K562 (cell line): ENCODE measurements at regions not wholly inside any gene's neighbourhood (a gene's known extent, or its start where the extent isn't known, plus 50 kb on each side); places are given as distances from the start of the nearest gene placed in this dataset.

Experiments
- ATAC-seq: fragments of 200-7000 bp; cut with Tn5 transposase; 3 replicates; pipeline ENCODE4 v1.9.1; 2020; ENCODE audit warnings: moderate library complexity
- BruUV-seq: library from RNA; stranded (reverse); fragments of 400-500 nt; replicated peaks from 2 replicates; lab custom pipeline; 2021; lab: Mats Ljungman, UMichigan
- CTCF ChIA-PET: fragments of 300-600 bp; formaldehyde crosslinking; extraction: SDS; loops from one replicate; lab custom pipeline; 2021; ENCODE audit warnings: low intra/inter-chr PET ratio; lab: Yijun Ruan, JAX
- POLR2A ChIA-PET: fragments of 300-600, 350-650 bp; sonication (Branson Sonifier 250); formaldehyde crosslinking; extraction: SDS; loops from one replicate; lab custom pipeline; 2021; ENCODE audit warnings: antibody characterized with exemption, inconsistent platforms; lab: Yijun Ruan, JAX
- DNase-seq, 4 experiments: peaks; one replicate each; pipeline versions ENCODE4 v3.0.0 to v3.0.0-alpha.2; 2011 to 2018; ENCODE audit warnings: low spot score in 3 of 4, mixed read lengths in 3 of 4; ENCODE audit errors: extremely low read depth in 1 of 4
- FAIRE-seq: peaks from 2 replicates; lab custom pipeline; 2011; peaks lifted over from hg19 to GRCh38; lab: Jason Lieb, UNC
- H2AFZ ChIP-seq: 2 replicates; pipeline ENCODE4 v1.6.0; 2011; ENCODE audit warnings: low read depth, low read length, control low read depth, inconsistent platforms
- H3K27ac ChIP-seq: fragments of 200-600 bp; 3 replicates; pipeline ENCODE4 v1.8.0; 2011; ENCODE audit warnings: low read depth, mild to moderate bottlenecking, control low read depth, inconsistent platforms, low read length, moderate library complexity, mixed read lengths; ENCODE audit errors: extremely low read depth
- H3K27me3 ChIP-seq, 2 experiments: fragments of 300-600 bp in 1 of 2; 2 replicates in 1 of 2; 3 replicates in 1 of 2; pipeline versions ENCODE4 v1.6.0 to v1.8.0; 2011; ENCODE audit warnings: inconsistent platforms in 2 of 2, low read length in 2 of 2, mild to moderate bottlenecking in 1 of 2, mixed read lengths in 1 of 2, moderate library complexity in 1 of 2; ENCODE audit not compliant: control insufficient read depth in 2 of 2, insufficient read depth in 2 of 2
- H3K36me3 ChIP-seq: fragments of 300-600 bp; 3 replicates; pipeline ENCODE4 v1.8.0; 2011; ENCODE audit warnings: mild to moderate bottlenecking, low read length, inconsistent platforms; ENCODE audit not compliant: control insufficient read depth, insufficient read depth
- H3K4me1 ChIP-seq, 2 experiments: fragments of 200-600 bp in 1 of 2; replicated peaks in 1 of 2; 2 replicates in 1 of 2; 3 replicates in 1 of 2; pipeline versions ENCODE4 v1.5.1 to v1.8.0; 2011; ENCODE audit warnings: inconsistent platforms in 2 of 2, low read length in 2 of 2, mild to moderate bottlenecking in 1 of 2, mixed read lengths in 1 of 2, moderate library complexity in 1 of 2; ENCODE audit not compliant: control insufficient read depth in 2 of 2, insufficient read depth in 2 of 2
- H3K4me2 ChIP-seq: 2 replicates; pipeline ENCODE4 v1.6.1; 2011; ENCODE audit warnings: low read length, control low read depth, inconsistent platforms, mixed read lengths; ENCODE audit not compliant: insufficient read depth
- H3K4me3 ChIP-seq: fragments of 200-600 bp; sonication (generic), shearing (Covaris generic); 2 replicates; pipeline ENCODE4 v1.5.1; 2016; ENCODE audit warnings: control low read depth, inconsistent platforms
- H3K79me2 ChIP-seq: fragments of 200-600 bp; 3 replicates; pipeline ENCODE4 v1.8.0; 2011; ENCODE audit warnings: low read length, inconsistent platforms; ENCODE audit not compliant: control insufficient read depth, insufficient read depth
- H3K9ac ChIP-seq, 2 experiments: 2 replicates each; pipeline versions ENCODE4 v1.6.0 to v1.6.1; 2011; ENCODE audit warnings: low read depth in 2 of 2, low read length in 2 of 2, control low read depth in 1 of 2, inconsistent platforms in 1 of 2, mild to moderate bottlenecking in 1 of 2, mixed read lengths in 1 of 2; ENCODE audit not compliant: insufficient read depth in 1 of 2
- H3K9me1 ChIP-seq: one replicate; pipeline ENCODE4 v1.6.0; 2011; ENCODE audit warnings: inconsistent platforms, mild to moderate bottlenecking, low read length, moderate library complexity; ENCODE audit not compliant: control insufficient read depth, insufficient read depth
- H3K9me3 ChIP-seq: replicated peaks from 2 replicates; pipeline ENCODE4 v1.5.1; 2011; ENCODE audit warnings: low read depth, low read length, inconsistent platforms; ENCODE audit not compliant: control insufficient read depth, insufficient read depth
- H4K20me1 ChIP-seq: replicated peaks from 2 replicates; pipeline ENCODE4 v1.6.1; 2011; ENCODE audit warnings: low read length, inconsistent platforms, mixed read lengths; ENCODE audit not compliant: control insufficient read depth, insufficient read depth
- ARID3B ChIP-seq: fragments of 250-450 bp; sonication (Bioruptor Pico); IDR thresholded peaks from 2 replicates; pipeline ENCODE4 v1.4.0; 2020; ENCODE audit warnings: borderline replicate concordance
- CBFB ChIP-seq: sonication (generic); formaldehyde crosslinking; IDR thresholded peaks from 2 replicates; pipeline ENCODE4 v1.4.0; 2020; ENCODE audit warnings: mild to moderate bottlenecking, missing genetic modification reagents
- CEBPB ChIP-seq: fragments of 450-650 bp; IDR thresholded peaks from 2 replicates; pipeline ENCODE4 v1.6.1; 2016; ENCODE audit warnings: missing genetic modification characterization, missing compliant biosample characterization
- CREB5 ChIP-seq: fragments of 250-450 bp; sonication (Bioruptor Pico); IDR thresholded peaks from 2 replicates; pipeline ENCODE4 v1.5.0; 2020; ENCODE audit warnings: mild to moderate bottlenecking
- HDAC2 ChIP-seq: fragments of 450-650 bp; IDR thresholded peaks from 2 replicates; pipeline ENCODE4 v1.6.1; 2016; ENCODE audit warnings: mild to moderate bottlenecking
- HMGN3 ChIP-seq: IDR thresholded peaks from 2 replicates; pipeline ENCODE4 v1.6.1; 2011; ENCODE audit warnings: borderline replicate concordance, low read depth, mild to moderate bottlenecking, mixed read lengths, low read length; ENCODE audit not compliant: insufficient read length; ENCODE audit errors: extremely low read depth
- IRF2 ChIP-seq: sonication (generic); formaldehyde crosslinking; IDR thresholded peaks from 2 replicates; pipeline ENCODE4 v1.8.1; 2022; ENCODE audit warnings: mild to moderate bottlenecking, missing genetic modification reagents
- MLLT1 ChIP-seq, 2 experiments: fragments of 450-650 bp; IDR thresholded peaks; 2 replicates each; pipeline ENCODE4 v1.6.1; 2016
- MNT ChIP-seq, 2 experiments: fragments of 450-650 bp; conservative IDR thresholded peaks; 2 replicates each; pipeline ENCODE4 v1.6.1; 2017; ENCODE audit warnings: mild to moderate bottlenecking in 2 of 2, moderate library complexity in 2 of 2
- MYBL2 ChIP-seq, 2 experiments: fragments of 450-650 bp in 1 of 2; sonication (generic) in 1 of 2; formaldehyde crosslinking in 1 of 2; IDR thresholded peaks; 2 replicates each; pipeline versions ENCODE4 v1.6.1 to v1.8.1; 2017 to 2022; ENCODE audit warnings: borderline replicate concordance in 1 of 2, inconsistent platforms in 1 of 2, low read depth in 1 of 2, mild to moderate bottlenecking in 1 of 2, missing genetic modification reagents in 1 of 2, moderate library complexity in 1 of 2
- NFIX ChIP-seq: fragments of 250-450 bp; sonication (Bioruptor Pico); IDR thresholded peaks from 2 replicates; pipeline ENCODE4 v1.4.0; 2020; ENCODE audit warnings: low read depth, mild to moderate bottlenecking, moderate library complexity
- PKNOX1 ChIP-seq: fragments of 450-650 bp; IDR thresholded peaks from 2 replicates; pipeline ENCODE4 v1.6.1; 2016
- ZBTB8A ChIP-seq: fragments of 450-650 bp; IDR thresholded peaks from 2 replicates; pipeline ENCODE4 v1.6.1; 2018; ENCODE audit warnings: mild to moderate bottlenecking, moderate library complexity; ENCODE audit not compliant: partially characterized antibody
- ZNF175 ChIP-seq: fragments of 200-800 bp; sonication (Bioruptor generic); IDR thresholded peaks from 2 replicates; pipeline ENCODE4 v1.6.1; 2016; ENCODE audit warnings: low read depth, mild to moderate bottlenecking, missing genetic modification characterization, missing compliant biosample characterization
- WGBS: fragments of 100-300 bp; shearing (Covaris generic); methylation state at CpG from one replicate; pipeline ENCODE4 v1.1.6; 2016; ENCODE audit warnings: low coverage, mixed read lengths; ENCODE audit not compliant: insufficient coverage; ENCODE audit errors: missing lambda C conversion rate; 5-methylcytosine and 5-hydroxymethylcytosine counted together
- in situ Hi-C: fragments of 300-500 bp; cut with MboI; formaldehyde crosslinking; loops from 4 replicates; pipeline ENCODE4 v1.15.0; 2018; ENCODE audit warnings: inconsistent platforms, mixed read lengths
- intact Hi-C: fragments of 100-400 bp; cut with micrococcal nuclease; formaldehyde crosslinking; loops from 2 replicates; pipeline ENCODE4 v1.14.2; 2022

GRCh38 chrX:56402207-56402606 is 161.2 kb upstream of the UBQLN2 start:
- H3K9me1 ChIP-seq = no peaks in the 10 kb centered on the region
- BruUV-seq = no TSS peak
- in situ Hi-C loops (no loop called here), intact Hi-C loops (no loop called here)
- no peaks in the 10 kb centered on the region for H3K27me3 ChIP-seq
- no peaks in the 10 kb centered on the region for H3K4me1 ChIP-seq
- no peak overlapping the region for H3K27ac ChIP-seq
- no peaks in the 10 kb centered on the region for H3K9me3 ChIP-seq
- no peak overlapping the region for H3K9ac ChIP-seq
- H3K4me3 ChIP-seq = no peak overlapping the region
- H4K20me1 ChIP-seq = no peaks in the 10 kb centered on the region
- WGBS = 0% methylated on average over 1 of the region's 1 CpG
- ATAC-seq = no peak
- no peak for DNase-seq
- H3K36me3 ChIP-seq = no peaks in the 10 kb centered on the region
- FAIRE-seq = no peak
- H3K4me2 ChIP-seq = no peak overlapping the region
- ChIA-PET CTCF (no interaction called here), POLR2A (no interaction called here)
- H2AFZ ChIP-seq = no peak overlapping the region
- H3K79me2 ChIP-seq = no peaks in the 10 kb centered on the region
- no peak for TF ChIP-seq HDAC2
- no peak for TF ChIP-seq MNT (conservative IDR thresholded peaks at IDR 0.05)
- no peak for TF ChIP-seq HMGN3
- TF ChIP-seq IRF2 (CRISPR knock-in tag) = no peak
- no peak for TF ChIP-seq CEBPB (tag)
- no peak for TF ChIP-seq ARID3B (CRISPR knock-in tag)
- TF ChIP-seq MLLT1 (IDR thresholded peaks at IDR 0.05) = no peak
- no peak for TF ChIP-seq ZBTB8A
- no peak for TF ChIP-seq CREB5 (CRISPR knock-in tag)
- TF ChIP-seq CBFB (CRISPR knock-in tag) = no peak
- no peak for TF ChIP-seq ZNF175
- TF ChIP-seq PKNOX1 = no peak
- TF ChIP-seq MYBL2 (IDR thresholded peaks at IDR 0.05; ENCODE audit: low read depth) = no peak
- TF ChIP-seq MYBL2 (CRISPR knock-in tag; IDR thresholded peaks at IDR 0.05; ENCODE audit: borderline replicate concordance) = no peak
- no peak for TF ChIP-seq NFIX (CRISPR knock-in tag)
